GM19395 (cell line): ENCODE measurements at regions not wholly inside any gene's neighbourhood (a gene's known extent, or its start where the extent isn't known, plus 50 kb on each side); places are given as distances from the start of the nearest gene placed in this dataset.

Source experiments
- ATAC-seq: cut with Tn5 transposase; IDR thresholded peaks from one replicate; pipeline ENCODE4 v1.9.1; 2021; ENCODE audit warnings: mild to moderate bottlenecking, moderate library complexity; ENCODE audit not compliant: unreplicated experiment

DNA sequence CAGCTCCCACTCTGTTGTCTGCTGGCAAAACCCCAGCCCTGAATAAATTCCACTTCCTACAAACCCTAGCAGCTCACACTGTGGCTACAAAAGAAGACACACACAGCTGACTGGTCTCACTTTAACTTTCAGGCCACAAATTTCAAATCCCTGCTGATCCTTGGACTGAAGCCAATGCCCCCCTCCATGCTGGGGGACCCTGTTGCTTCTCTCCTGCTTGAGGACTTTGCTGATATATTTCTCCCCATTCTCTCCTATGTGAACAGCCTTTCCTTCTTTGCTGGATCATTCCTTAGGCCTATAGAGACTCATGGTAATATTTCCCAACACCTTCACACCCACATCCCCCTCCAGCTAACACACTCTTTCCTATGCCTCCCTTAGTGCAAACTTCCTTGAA is 79.6 kb upstream of the ADRA1B start:
- no peak for ATAC-seq

- ATAC-seq, result no peak
Observed at GRCh38 chr5:159837860-159838259, 78.4 kb upstream of the ADRA1B start.

DNA sequence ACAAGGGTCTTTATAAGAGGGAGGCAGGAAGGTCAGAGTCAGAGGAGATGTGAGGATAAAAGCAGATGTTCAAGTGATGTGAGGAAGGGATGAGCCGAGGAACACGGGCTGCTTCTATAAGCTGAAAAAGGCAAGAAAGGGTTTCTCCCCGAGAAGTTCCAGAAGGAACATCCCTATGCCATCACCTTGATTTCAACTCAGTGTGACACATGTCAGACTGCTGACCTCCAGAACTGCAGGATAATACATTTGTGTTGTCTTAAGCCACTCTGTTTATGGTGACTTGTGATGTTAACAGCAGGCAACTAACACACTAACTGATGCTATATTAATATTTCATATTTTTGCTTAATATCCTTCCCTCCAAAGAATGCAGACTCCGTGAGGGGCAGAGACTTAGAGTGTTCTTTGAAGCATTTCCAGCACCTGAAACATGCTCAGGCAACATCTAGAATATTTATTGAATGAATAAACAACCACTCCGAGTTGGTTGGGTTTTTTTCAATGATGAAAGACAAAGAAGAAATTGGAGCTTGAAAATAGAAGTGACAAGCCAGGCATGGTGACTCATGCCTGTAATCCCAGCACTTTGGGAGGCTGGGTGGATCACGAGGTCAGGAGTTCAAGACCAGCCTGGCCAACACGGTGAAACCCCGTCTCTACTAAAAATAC is 77.6 kb upstream of the ADRA1B start:
- no peak for ATAC-seq

- ATAC-seq, result no peak
Observed at GRCh38 chr5:159844267-159845121, 71.8 kb upstream of the ADRA1B start.

GRCh38 chr5:159849437-159850083 is 66.7 kb upstream of the ADRA1B start:
- ATAC-seq, result no peak

GRCh38 chr5:159850160-159850559 is 66.1 kb upstream of the ADRA1B start:
- no peak for ATAC-seq

- no peak for ATAC-seq
Observed at GRCh38 chr5:159851053-159851452, 65.2 kb upstream of the ADRA1B start.

DNA sequence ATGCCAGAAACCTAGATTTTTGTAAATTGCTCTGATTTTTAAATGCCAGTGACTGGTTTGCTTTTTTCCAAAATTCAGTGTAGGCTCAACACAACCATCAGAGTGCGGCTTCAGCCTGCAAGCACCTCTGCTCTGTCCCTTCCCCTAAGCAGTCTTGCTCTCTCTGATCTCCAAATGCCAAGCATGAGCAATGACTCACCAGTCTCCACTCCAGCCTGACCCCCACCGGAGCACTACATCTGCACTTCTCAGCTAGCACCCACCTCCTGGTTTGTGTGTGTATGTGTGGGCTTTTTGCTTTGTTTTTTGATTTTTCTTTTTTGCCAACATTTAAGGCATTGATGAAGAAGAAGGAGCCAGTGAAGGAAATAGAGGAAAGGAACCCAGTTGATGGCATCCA is 61.4 kb upstream of the ADRA1B start:
- ATAC-seq, result no peak

DNA sequence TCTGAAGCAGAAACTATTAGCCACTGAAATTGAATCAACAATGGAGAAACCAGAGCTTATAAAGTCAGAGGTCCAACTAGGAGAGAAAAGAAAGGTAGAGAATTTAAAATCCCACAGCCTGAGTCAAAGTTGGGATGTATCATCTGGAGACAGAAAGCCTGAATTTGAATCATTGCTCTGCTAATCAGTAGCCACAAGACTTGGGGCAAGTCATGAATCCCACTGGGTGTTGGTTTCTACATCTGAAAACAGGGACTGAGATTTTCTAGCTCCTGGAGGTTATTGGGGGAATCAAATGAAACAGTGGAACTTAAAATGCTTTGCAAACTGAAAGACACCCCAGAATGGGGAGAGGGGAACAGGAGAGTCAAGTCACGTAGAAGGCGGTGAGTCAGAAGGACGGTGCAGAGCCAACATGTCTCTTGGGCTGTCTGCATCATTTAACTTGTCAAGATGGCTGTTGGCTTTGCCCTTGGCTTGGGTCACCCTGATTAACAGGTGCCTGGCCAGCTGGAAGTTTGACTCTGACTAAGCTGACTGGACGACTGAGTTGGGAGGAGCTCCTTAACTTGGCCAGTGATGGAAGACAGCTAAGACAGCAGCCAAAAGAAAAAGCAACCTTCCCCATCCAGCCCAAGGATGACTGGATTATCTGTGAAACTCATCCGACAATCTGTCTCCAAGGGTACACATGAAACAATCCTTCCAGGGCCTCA is 60.6 kb upstream of the ADRA1B start:
- no peak for ATAC-seq

- ATAC-seq, result no peak
Observed at GRCh38 chr5:159858871-159859270, 57.4 kb upstream of the ADRA1B start.

DNA sequence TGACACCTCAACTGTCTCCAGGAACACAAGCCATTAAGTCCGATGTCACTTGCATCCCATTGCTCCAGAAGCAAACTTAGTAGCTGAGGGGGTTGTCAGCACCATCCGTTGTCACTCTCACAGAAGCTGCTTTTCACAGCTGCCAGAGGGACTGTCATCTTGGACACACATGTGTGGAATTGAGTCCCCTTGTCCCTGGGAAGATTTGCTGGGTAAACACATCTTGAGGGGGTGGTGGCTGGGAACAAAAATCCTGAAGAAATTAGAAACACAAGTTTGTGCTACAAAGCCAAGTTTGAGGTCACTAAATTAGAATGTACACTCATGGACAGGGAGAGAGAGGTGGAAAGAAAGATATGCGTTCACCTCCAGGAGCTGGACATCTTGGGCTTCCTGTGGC is 55.2 kb upstream of the ADRA1B start:
- no peak for ATAC-seq

- ATAC-seq, result peak; percentile 87
Observed at GRCh38 chr5:159864885-159865691, 51.2 kb upstream of the ADRA1B start.

DNA sequence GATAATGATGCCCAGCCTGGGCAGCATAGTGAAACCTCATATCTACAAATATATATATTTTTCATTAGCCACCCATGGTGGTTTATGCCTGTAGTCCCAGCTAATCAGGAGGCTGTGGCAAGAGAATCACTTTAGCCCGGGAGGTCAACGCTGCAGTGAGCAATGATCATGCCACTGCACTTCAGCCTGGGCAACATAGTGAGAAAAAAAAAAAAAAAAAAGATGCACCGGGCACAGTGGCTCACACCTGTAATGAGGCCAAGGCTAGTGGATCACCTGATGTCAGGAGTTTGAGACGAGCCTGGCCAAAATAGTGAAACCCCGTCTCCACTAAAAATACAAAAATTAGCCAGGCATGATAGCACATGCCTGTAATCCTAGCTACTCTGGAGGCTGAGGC is 50.2 kb upstream of the ADRA1B start:
- ATAC-seq, result no peak
